ENCODE measurements at regions not wholly inside any gene's neighbourhood (a gene's known extent, or its start where the extent isn't known, plus 50 kb on each side); places are given as distances from the start of the nearest gene placed in this dataset.

- no peak for DNase-seq
Measured at GRCh38 chr4:152234571-152234970, 301.3 kb downstream of the FBXW7 start.

DNA sequence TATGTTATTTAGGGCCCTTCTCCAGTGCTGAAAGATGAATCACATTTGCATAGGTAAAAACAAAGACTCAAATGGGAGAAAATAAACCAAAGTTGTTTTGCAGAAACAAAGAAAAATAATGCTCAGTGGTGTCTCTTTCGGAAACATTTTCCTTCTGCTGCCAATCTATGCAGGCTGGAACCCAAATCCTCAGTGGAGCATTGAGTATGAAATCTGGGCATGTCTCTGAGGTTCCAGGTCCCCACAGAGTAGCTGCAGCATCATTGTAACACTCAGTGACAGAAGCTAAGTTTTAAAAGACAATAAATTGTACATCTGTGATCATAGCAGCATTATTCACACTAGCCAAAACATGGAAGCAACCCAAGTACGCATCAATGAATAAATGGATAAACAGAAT, 303.6 kb downstream of the FBXW7 start:
- DNase-seq: no peak

GRCh38 chr4:152229782-152230289, 306.1 kb downstream of the FBXW7 start:
- DNase-seq: no peak

GRCh38 chr4:152225680-152226079, 310.2 kb downstream of the FBXW7 start:
- no peak for DNase-seq

GRCh38 chr4:152224721-152225420, 311.0 kb downstream of the FBXW7 start:
- no peak for DNase-seq

- no peak for DNase-seq
Measured at GRCh38 chr4:152224223-152224622, 311.7 kb downstream of the FBXW7 start.

GRCh38 chr4:152223600-152223999, 312.3 kb downstream of the FBXW7 start:
- no peak for DNase-seq

- no peak for DNase-seq
Measured at GRCh38 chr4:152221816-152222516, 313.9 kb downstream of the FBXW7 start.

GRCh38 chr4:152220201-152220666, 315.7 kb downstream of the FBXW7 start:
- DNase-seq: no peak

- DNase-seq: no peak
Measured at GRCh38 chr4:152218576-152218975, 317.3 kb downstream of the FBXW7 start.

GRCh38 chr4:152217896-152218295, 318.0 kb downstream of the FBXW7 start:
- DNase-seq: no peak

- DNase-seq: no peak
Measured at GRCh38 chr4:152211936-152212653, 323.8 kb downstream of the FBXW7 start.

DNA sequence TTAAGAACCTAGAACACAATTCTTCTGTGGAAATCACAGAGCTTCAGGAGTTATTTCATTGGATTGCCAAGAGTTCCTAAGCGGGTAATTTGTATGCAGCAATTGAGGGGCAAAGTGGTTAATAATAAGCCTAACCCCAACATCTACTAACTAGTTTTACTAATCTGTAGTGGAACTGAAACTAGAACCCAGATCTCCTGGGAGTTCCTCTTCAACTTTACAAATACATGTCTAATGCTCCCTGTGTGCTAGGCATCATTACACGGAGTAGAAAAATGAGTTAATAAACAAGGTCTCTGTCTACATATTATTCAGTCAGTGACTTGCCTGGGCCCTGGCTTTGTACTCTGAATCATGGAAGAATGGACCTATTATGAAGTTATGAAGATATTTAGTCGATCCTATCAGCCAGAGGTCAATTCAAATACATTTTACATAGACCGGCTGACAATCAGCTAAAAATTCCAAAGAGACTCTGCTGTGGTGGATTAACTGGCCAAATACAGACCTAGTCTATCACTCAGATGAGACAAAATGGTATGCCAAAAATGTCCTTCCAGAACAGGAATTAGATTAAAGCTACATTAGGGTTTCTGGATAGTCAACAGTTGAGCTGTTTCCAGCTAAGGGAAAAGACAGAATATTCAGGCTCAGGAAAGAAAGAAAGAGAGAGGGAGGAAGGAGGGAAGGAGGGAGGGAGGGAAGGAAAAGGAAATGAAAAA, 326.0 kb downstream of the FBXW7 start:
- no peak for DNase-seq

- no peak for DNase-seq
Measured at GRCh38 chr4:152207378-152207720, 328.5 kb downstream of the FBXW7 start.

- no peak for DNase-seq
Measured at GRCh38 chr4:152206646-152207377, 329.1 kb downstream of the FBXW7 start.

DNA sequence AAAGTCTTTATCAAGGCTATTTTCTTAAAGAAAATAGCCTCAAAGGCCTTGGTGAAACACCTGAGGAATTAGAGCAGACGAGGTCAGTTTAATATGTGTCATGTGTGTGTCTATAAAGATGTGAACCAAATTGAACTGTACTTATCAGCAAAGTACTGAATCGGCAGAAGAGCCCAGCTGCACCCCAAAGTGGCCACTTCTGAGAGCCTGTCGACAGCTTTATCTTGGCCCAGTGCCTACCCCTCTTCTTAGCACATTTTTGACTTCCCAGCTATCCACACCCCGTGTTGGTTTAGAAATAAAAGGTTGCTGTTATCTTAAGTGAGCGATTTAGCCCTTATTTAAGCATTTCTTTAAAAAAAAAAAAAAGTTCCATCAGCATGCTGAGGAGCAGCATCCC, 329.7 kb downstream of the FBXW7 start:
- no peak for DNase-seq

GRCh38 chr4:152202415-152202814, 333.5 kb downstream of the FBXW7 start:
- no peak for DNase-seq

DNA sequence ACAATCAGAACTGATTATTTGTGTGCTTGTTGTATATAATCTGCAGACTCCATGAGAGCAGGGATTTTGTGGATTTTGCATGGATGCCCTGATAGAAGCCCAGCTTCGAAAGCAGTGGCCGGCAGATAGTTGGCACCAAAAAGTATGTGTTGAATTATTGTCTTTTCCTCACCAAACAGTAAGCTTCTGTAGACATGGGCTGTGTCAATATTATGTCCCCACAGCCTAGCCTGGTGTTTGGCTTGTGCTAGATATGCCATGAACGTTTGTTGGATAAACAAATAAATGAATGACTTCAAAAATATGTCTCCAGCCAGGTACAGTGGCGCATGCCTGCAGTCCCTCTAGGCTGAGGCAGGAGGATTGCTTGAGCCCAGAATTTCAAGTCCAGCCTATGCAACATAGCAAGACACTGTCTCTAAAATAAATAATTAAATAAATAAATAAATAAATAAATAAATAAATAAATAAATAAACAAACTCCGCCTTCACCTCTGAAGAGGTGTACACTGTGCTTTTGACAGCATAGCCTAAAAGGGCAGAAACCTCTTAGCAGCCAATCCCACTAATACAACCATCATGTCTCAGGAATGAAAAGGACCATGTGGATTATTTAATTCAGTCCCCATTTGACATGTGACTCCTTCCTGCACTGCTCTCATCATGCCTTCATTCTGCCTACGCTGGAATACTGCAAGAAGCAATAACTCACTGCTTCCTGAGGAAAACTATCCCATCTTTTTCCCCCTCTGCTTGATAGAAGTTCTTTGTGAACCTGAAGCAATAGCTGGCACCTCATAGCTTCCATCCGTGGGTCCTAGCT, 335.2 kb downstream of the FBXW7 start:
- DNase-seq: no peak

GRCh38 chr4:152197211-152197610, 338.7 kb downstream of the FBXW7 start:
- DNase-seq: no peak

DNA sequence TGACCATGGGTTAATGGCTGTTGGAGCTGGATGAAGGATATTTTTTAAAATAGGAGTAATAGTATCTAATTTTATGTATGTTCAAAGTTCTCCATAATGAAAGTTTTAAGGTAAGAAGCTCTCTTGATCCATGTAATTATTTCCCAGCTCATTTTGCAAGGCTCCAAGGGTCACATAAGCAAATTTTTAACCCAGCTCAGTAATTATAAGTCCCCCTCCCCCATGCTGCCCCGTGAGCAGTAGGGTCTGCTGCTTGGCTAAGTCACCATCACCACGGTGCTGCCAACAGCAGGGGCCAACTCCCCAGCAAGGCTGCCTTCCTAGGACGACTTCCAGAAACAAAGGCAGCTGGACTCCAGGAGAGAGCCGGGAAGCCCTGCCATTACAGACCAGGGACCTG, 340.0 kb downstream of the FBXW7 start:
- DNase-seq: no peak

DNA sequence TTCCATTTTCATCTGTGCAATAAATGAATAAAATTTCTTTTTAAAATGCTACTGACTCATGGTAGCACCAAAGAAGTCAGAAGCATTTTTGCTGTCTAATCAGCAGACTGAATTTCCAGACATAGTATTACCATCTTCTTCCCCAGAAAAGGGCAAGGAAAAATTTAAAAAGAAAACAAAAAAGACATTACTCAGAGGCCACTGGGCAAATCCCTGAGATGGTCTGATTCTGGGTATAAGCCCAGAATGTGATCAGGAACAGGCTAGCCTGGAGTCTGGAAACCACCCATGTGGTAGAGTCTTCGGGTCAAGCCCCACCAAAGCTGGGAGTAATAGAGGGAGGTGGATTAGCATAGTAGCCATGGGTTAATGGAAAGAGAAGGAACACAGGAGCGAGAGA, 342.8 kb downstream of the FBXW7 start:
- no peak for DNase-seq
